ENCODE measurements at regions not wholly inside any gene's neighbourhood (a gene's known extent, or its start where the extent isn't known, plus 50 kb on each side); places are given as distances from the start of the nearest gene placed in this dataset.

GRCh38 chr10:128631801-128632241, 505.6 kb upstream of the MKI67 start:
- Histone ChIP-seq H3K9me2 (ENCODE audit: insufficient read depth, low read length) (no peaks in the 10 kb centered on the region), H3K27ac (ENCODE audit: low read length) (no peak overlapping the region), H3K79me2 (replicated peaks; ENCODE audit: insufficient read depth, low read length) (no peaks in the 10 kb centered on the region), H3K36me3 (ENCODE audit: insufficient read depth, low read length) (no peaks in the 10 kb centered on the region), H3K4me3 (ENCODE audit: low read length) (no peak overlapping the region), H3K9me3 (ENCODE audit: low read length) (no peaks in the 10 kb centered on the region), H3F3A (ENCODE audit: insufficient read depth, low read length, poor library complexity, severe bottlenecking) (no peaks in the 10 kb centered on the region), H3K4me2 (ENCODE audit: low read length) (no peak overlapping the region), H3K27me3 (ENCODE audit: insufficient read depth, low read depth, low read length) (no peaks in the 10 kb centered on the region), H3K9ac (ENCODE audit: low read length) (no peak overlapping the region), H4K20me1 (ENCODE audit: insufficient read depth) (no peaks in the 10 kb centered on the region), H2AFZ (ENCODE audit: low read depth, low read length) (no peak overlapping the region)
- TF ChIP-seq POLR2AphosphoS5 (IDR thresholded peaks at IDR 0.05) (no peak), EP300 (conservative IDR thresholded peaks at IDR 0.05; ENCODE audit: poor library complexity, severe bottlenecking) (no peak), CTCF (IDR thresholded peaks at IDR 0.05; ENCODE audit: poor library complexity, severe bottlenecking) (peak; percentile 60), SMC3 (conservative IDR thresholded peaks at IDR 0.05; ENCODE audit: poor library complexity) (peak; percentile 49), MXI1 (conservative IDR thresholded peaks at IDR 0.05; ENCODE audit: poor library complexity, severe bottlenecking) (no peak)

- TF ChIP-seq CTCF (IDR thresholded peaks at IDR 0.05; ENCODE audit: poor library complexity, severe bottlenecking) (no peak), RAD21 (conservative IDR thresholded peaks at IDR 0.05) (no peak), SMC3 (conservative IDR thresholded peaks at IDR 0.05; ENCODE audit: poor library complexity) (no peak), POLR2AphosphoS5 (IDR thresholded peaks at IDR 0.05) (no peak), TAF1 (IDR thresholded peaks at IDR 0.05; ENCODE audit: low read depth) (no peak), EP300 (conservative IDR thresholded peaks at IDR 0.05; ENCODE audit: poor library complexity, severe bottlenecking) (no peak), EZH2 (IDR thresholded peaks at IDR 0.05; ENCODE audit: borderline replicate concordance, insufficient read depth, low read length, poor library complexity, severe bottlenecking) (no peak)
- H3K27ac ChIP-seq (ENCODE audit: low read length): no peak overlapping the region
- H3K27me3 ChIP-seq (ENCODE audit: insufficient read depth, low read depth, low read length): no peaks in the 10 kb centered on the region
- H3K9me3 ChIP-seq (ENCODE audit: low read length): no peaks in the 10 kb centered on the region
- H3K9ac ChIP-seq (ENCODE audit: low read length): no peak overlapping the region
- H3K4me2 ChIP-seq (ENCODE audit: low read length): no peak overlapping the region
- no peaks in the 10 kb centered on the region for H4K20me1 ChIP-seq (ENCODE audit: insufficient read depth)
- no peak overlapping the region for H2AFZ ChIP-seq (ENCODE audit: low read depth, low read length)
- H3K36me3 ChIP-seq (ENCODE audit: insufficient read depth, low read length): no peaks in the 10 kb centered on the region
- no peak overlapping the region for H3K4me3 ChIP-seq (ENCODE audit: low read length)
- no peaks in the 10 kb centered on the region for H3F3A ChIP-seq (ENCODE audit: insufficient read depth, low read length, poor library complexity, severe bottlenecking)
- no peaks in the 10 kb centered on the region for H3K9me2 ChIP-seq (ENCODE audit: insufficient read depth, low read length)
- H3K79me2 ChIP-seq (replicated peaks; ENCODE audit: insufficient read depth, low read length): no peaks in the 10 kb centered on the region
Measured at GRCh38 chr10:128632694-128633093, 506.5 kb upstream of the MKI67 start.

- H3K79me2 ChIP-seq (replicated peaks; ENCODE audit: insufficient read depth, low read length): no peaks in the 10 kb centered on the region
- H3K9ac ChIP-seq (ENCODE audit: low read length): no peak overlapping the region
- H3K27ac ChIP-seq (ENCODE audit: low read length): no peak overlapping the region
- no peak overlapping the region for H3K4me2 ChIP-seq (ENCODE audit: low read length)
- H3F3A ChIP-seq (ENCODE audit: insufficient read depth, low read length, poor library complexity, severe bottlenecking): no peaks in the 10 kb centered on the region
- no peak overlapping the region for H2AFZ ChIP-seq (ENCODE audit: low read depth, low read length)
- H3K36me3 ChIP-seq (ENCODE audit: insufficient read depth, low read length): no peaks in the 10 kb centered on the region
- no peaks in the 10 kb centered on the region for H3K9me2 ChIP-seq (ENCODE audit: insufficient read depth, low read length)
- H3K4me3 ChIP-seq (ENCODE audit: low read length): no peak overlapping the region
- H4K20me1 ChIP-seq (ENCODE audit: insufficient read depth): no peaks in the 10 kb centered on the region
- H3K27me3 ChIP-seq (ENCODE audit: insufficient read depth, low read depth, low read length): no peaks in the 10 kb centered on the region
- no peak for TF ChIP-seq POLR2AphosphoS5 (IDR thresholded peaks at IDR 0.05)
- peak; percentile 34 for TF ChIP-seq RAD21 (conservative IDR thresholded peaks at IDR 0.05)
- TF ChIP-seq SMC3 (conservative IDR thresholded peaks at IDR 0.05; ENCODE audit: poor library complexity): peak; percentile 37
- TF ChIP-seq REST (IDR thresholded peaks at IDR 0.05; ENCODE audit: borderline replicate concordance): no peak
- TF ChIP-seq CTCF (IDR thresholded peaks at IDR 0.05; ENCODE audit: poor library complexity, severe bottlenecking): peak; percentile 22
- TF ChIP-seq TAF1 (IDR thresholded peaks at IDR 0.05; ENCODE audit: low read depth): no peak
- no peak for TF ChIP-seq EP300 (conservative IDR thresholded peaks at IDR 0.05; ENCODE audit: poor library complexity, severe bottlenecking)
- no peak for TF ChIP-seq MXI1 (conservative IDR thresholded peaks at IDR 0.05; ENCODE audit: poor library complexity, severe bottlenecking)
- TF ChIP-seq EZH2 (IDR thresholded peaks at IDR 0.05; ENCODE audit: borderline replicate concordance, insufficient read depth, low read length, poor library complexity, severe bottlenecking): no peak
- H3K9me3 ChIP-seq (ENCODE audit: low read length): no peaks in the 10 kb centered on the region
Measured at GRCh38 chr10:128633864-128634540, 507.8 kb upstream of the MKI67 start.
